ENCODE measurements at regions not wholly inside any gene's neighbourhood (a gene's known extent, or its start where the extent isn't known, plus 50 kb on each side); places are given as distances from the start of the nearest gene placed in this dataset.

GRCh38 chr6:47157063-47157462, 114.9 kb upstream of the ADGRF1 start:
- TF ChIP-seq ARNTL (CRISPR knock-in tag; IDR thresholded peaks at IDR 0.05; ENCODE audit: borderline replicate concordance, low read depth) (no peak), SNAI2 (CRISPR knock-in tag; IDR thresholded peaks at IDR 0.05) (no peak), CSDC2 (CRISPR knock-in tag; IDR thresholded peaks at IDR 0.05) (no peak), PATZ1 (CRISPR knock-in tag; IDR thresholded peaks at IDR 0.05; ENCODE audit: borderline replicate concordance) (no peak), ZNF565 (CRISPR knock-in tag; conservative IDR thresholded peaks at IDR 0.05; ENCODE audit: low read depth) (no peak), ZFP30 (CRISPR knock-in tag; IDR thresholded peaks at IDR 0.05) (no peak), RARB (CRISPR knock-in tag; IDR thresholded peaks at IDR 0.05) (no peak), POU6F1 (CRISPR knock-in tag; IDR thresholded peaks at IDR 0.05; ENCODE audit: borderline replicate concordance, low read depth) (no peak), OSR1 (CRISPR knock-in tag; IDR thresholded peaks at IDR 0.05) (no peak), TSHZ2 (CRISPR knock-in tag; IDR thresholded peaks at IDR 0.05) (no peak), CSRNP3 (CRISPR knock-in tag; IDR thresholded peaks at IDR 0.05) (no peak), ZFP3 (CRISPR knock-in tag; IDR thresholded peaks at IDR 0.05) (no peak), TOX (CRISPR knock-in tag; IDR thresholded peaks at IDR 0.05; ENCODE audit: borderline replicate concordance) (no peak), TCF4 (CRISPR knock-in tag; IDR thresholded peaks at IDR 0.05; ENCODE audit: borderline replicate concordance) (no peak)

Measured in SK-N-SH treated with all-trans-retinoic acid at 6 μM for 48 hours (cell line).